IPS DF 6.9 (cell line): ENCODE measurements at regions not wholly inside any gene's neighbourhood (a gene's known extent, or its start where the extent isn't known, plus 50 kb on each side); places are given as distances from the start of the nearest gene placed in this dataset.
A peak's percentile ranks its signal among the peaks of the same experiment; 100 is the strongest.

ENCODE experiments used
- DNase-seq: peaks from one replicate; pipeline ENCODE4 v3.0.0-alpha.2; 2013; ENCODE audit warnings: low read depth, low spot score
- H3K27ac ChIP-seq: one replicate; pipeline ENCODE4 v1.5.1; 2013; ENCODE audit warnings: low read length, control low read depth
- H3K27me3 ChIP-seq: 2 replicates; pipeline ENCODE4 v1.6.1; 2013; ENCODE audit warnings: mild to moderate bottlenecking, low read length; ENCODE audit not compliant: control insufficient read depth, insufficient read depth
- H3K36me3 ChIP-seq: 2 replicates; pipeline ENCODE4 v1.6.1; 2013; ENCODE audit warnings: low read length; ENCODE audit not compliant: control insufficient read depth, insufficient read depth
- H3K4me1 ChIP-seq: 2 replicates; pipeline ENCODE4 v1.6.1; 2013; ENCODE audit warnings: low read length; ENCODE audit not compliant: control insufficient read depth, insufficient read depth
- H3K4me3 ChIP-seq: 2 replicates; pipeline ENCODE4 v1.5.1; 2013; ENCODE audit warnings: mild to moderate bottlenecking, low read length
- H3K9me3 ChIP-seq: 2 replicates; pipeline ENCODE4 v1.6.1; 2013; ENCODE audit warnings: low read length, inconsistent platforms; ENCODE audit not compliant: control insufficient read depth, insufficient read depth
- WGBS: extraction: QIAGEN DNeasy Blood & Tissue Kit; methylation state at CpG from one replicate; pipeline ENCODE4 v1.1.7; 2013; ENCODE audit warnings: mixed read lengths, missing lambda C conversion rate; ENCODE audit not compliant: insufficient read length, insufficient coverage; 5-methylcytosine and 5-hydroxymethylcytosine counted together

GRCh38 chr6:167470836-167471547 lies 146.1 kb downstream of the TTLL2 start:
- WGBS = no CpG with 5 or more reads among the region's 15 CpGs
- no peak for DNase-seq
- no peaks in the 10 kb centered on the region for H3K9me3 ChIP-seq
- H3K4me3 ChIP-seq = no peak overlapping the region
- H3K4me1 ChIP-seq = peaks cover 12% of the 10 kb centered on the region
- no peaks in the 10 kb centered on the region for H3K36me3 ChIP-seq
- H3K27me3 ChIP-seq = no peaks in the 10 kb centered on the region
- H3K27ac ChIP-seq = no peak overlapping the region

GRCh38 chr6:167471548-167471930 lies 146.7 kb downstream of the TTLL2 start:
- no CpG with 5 or more reads among the region's 10 CpGs for WGBS
- H3K27me3 ChIP-seq = no peaks in the 10 kb centered on the region
- no peak for DNase-seq
- H3K27ac ChIP-seq = no peak overlapping the region
- no peaks in the 10 kb centered on the region for H3K9me3 ChIP-seq
- H3K4me3 ChIP-seq = no peak overlapping the region
- H3K4me1 ChIP-seq = peaks cover 12% of the 10 kb centered on the region
- H3K36me3 ChIP-seq = no peaks in the 10 kb centered on the region

GRCh38 chr6:167472148-167472547 lies 147.3 kb downstream of the TTLL2 start:
- WGBS = no CpG with 5 or more reads among the region's 4 CpGs
- H3K27ac ChIP-seq = no peak overlapping the region
- no peak overlapping the region for H3K4me3 ChIP-seq
- no peaks in the 10 kb centered on the region for H3K36me3 ChIP-seq
- H3K9me3 ChIP-seq = no peaks in the 10 kb centered on the region
- no peak for DNase-seq
- no peaks in the 10 kb centered on the region for H3K27me3 ChIP-seq
- peaks cover 12% of the 10 kb centered on the region for H3K4me1 ChIP-seq

- Histone ChIP-seq H3K27ac (no peak overlapping the region), H3K27me3 (no peaks in the 10 kb centered on the region), H3K4me1 (peaks cover 12% of the 10 kb centered on the region), H3K36me3 (no peaks in the 10 kb centered on the region), H3K9me3 (no peaks in the 10 kb centered on the region), H3K4me3 (no peak overlapping the region)
- no peak for DNase-seq
- no CpG with 5 or more reads among the region's 1 CpG for WGBS
Observed at GRCh38 chr6:167472880-167473279, 148.0 kb downstream of the TTLL2 start.

GRCh38 chr6:167474171-167474570 lies 149.3 kb downstream of the TTLL2 start:
- Histone ChIP-seq H3K4me1 (peaks cover 12% of the 10 kb centered on the region), H3K4me3 (no peak overlapping the region), H3K9me3 (no peaks in the 10 kb centered on the region), H3K27ac (no peak overlapping the region), H3K27me3 (no peaks in the 10 kb centered on the region), H3K36me3 (no peaks in the 10 kb centered on the region)
- DNase-seq = no peak
- no CpG with 5 or more reads among the region's 8 CpGs for whole genome bisulfite sequencing

GRCh38 chr6:167474725-167475124 lies 149.8 kb downstream of the TTLL2 start:
- H3K27ac ChIP-seq = no peak overlapping the region
- H3K4me3 ChIP-seq = no peak overlapping the region
- no peaks in the 10 kb centered on the region for H3K27me3 ChIP-seq
- no peaks in the 10 kb centered on the region for H3K36me3 ChIP-seq
- H3K4me1 ChIP-seq = peaks cover 11% of the 10 kb centered on the region
- no CpG with 5 or more reads among the region's 3 CpGs for WGBS
- DNase-seq = no peak
- no peaks in the 10 kb centered on the region for H3K9me3 ChIP-seq

- no peak overlapping the region for H3K4me3 ChIP-seq
- no peaks in the 10 kb centered on the region for H3K27me3 ChIP-seq
- H3K27ac ChIP-seq = no peak overlapping the region
- no CpG with 5 or more reads among the region's 9 CpGs for WGBS
- no peaks in the 10 kb centered on the region for H3K9me3 ChIP-seq
- peaks cover 11% of the 10 kb centered on the region for H3K4me1 ChIP-seq
- H3K36me3 ChIP-seq = no peaks in the 10 kb centered on the region
- peak; percentile 43 for DNase-seq
Observed at GRCh38 chr6:167475947-167476346, 151.1 kb downstream of the TTLL2 start.

- WGBS = no CpG with 5 or more reads among the region's 16 CpGs
- no peaks in the 10 kb centered on the region for H3K36me3 ChIP-seq
Observed at GRCh38 chr6:167476844-167477595, 152.1 kb downstream of the TTLL2 start.

GRCh38 chr6:167477688-167478087 lies 152.8 kb downstream of the TTLL2 start:
- H3K4me3 ChIP-seq = no peak overlapping the region
- H3K4me1 ChIP-seq = peaks cover 12% of the 10 kb centered on the region
- no peaks in the 10 kb centered on the region for H3K27me3 ChIP-seq
- DNase-seq = no peak
- WGBS = no CpG with 5 or more reads among the region's 9 CpGs
- no peak overlapping the region for H3K27ac ChIP-seq
- H3K36me3 ChIP-seq = no peaks in the 10 kb centered on the region
- no peaks in the 10 kb centered on the region for H3K9me3 ChIP-seq

More at GRCh38 chr6:167476844-167477595, 152.1 kb downstream of the TTLL2 start:
- no peaks in the 10 kb centered on the region for H3K27me3 ChIP-seq
- peaks cover 12% of the 10 kb centered on the region for H3K4me1 ChIP-seq
- no peak for DNase-seq
- no peak overlapping the region for H3K27ac ChIP-seq
- no peak overlapping the region for H3K4me3 ChIP-seq
- no peaks in the 10 kb centered on the region for H3K9me3 ChIP-seq

GRCh38 chr6:167479301-167479700 lies 154.4 kb downstream of the TTLL2 start:
- Histone ChIP-seq H3K27me3 (no peaks in the 10 kb centered on the region), H3K9me3 (no peaks in the 10 kb centered on the region), H3K27ac (no peak overlapping the region), H3K4me1 (peaks cover 6% of the 10 kb centered on the region), H3K4me3 (no peak overlapping the region), H3K36me3 (no peaks in the 10 kb centered on the region)
- no peak for DNase-seq
- WGBS = no CpG with 5 or more reads among the region's 4 CpGs
